Fibroblast of villous mesenchyme (primary cell): ENCODE measurements at regions not wholly inside any gene's neighbourhood (a gene's known extent, or its start where the extent isn't known, plus 50 kb on each side); places are given as distances from the start of the nearest gene placed in this dataset.
"Not testable (repeated sequence)": the region's sequence is repeated elsewhere in the genome, so short reads cannot be mapped to it uniquely, and the experiment has no call there.

Source experiments
- DNase-seq: peaks from one replicate; pipeline ENCODE4 v3.0.0-alpha.2; 2010; ENCODE audit warnings: low read depth
- H3K4me3 ChIP-seq: 2 replicates; pipeline ENCODE4 v1.5.1; 2011; ENCODE audit warnings: low read depth, mild to moderate bottlenecking, low read length
- TF ChIP-seq, protein P1 (sequence below): IDR thresholded peaks from 2 replicates; pipeline ENCODE4 v1.5.1; 2012; ENCODE audit warnings: low read depth, mild to moderate bottlenecking, low read length; ENCODE audit not compliant: insufficient read depth

DNA sequence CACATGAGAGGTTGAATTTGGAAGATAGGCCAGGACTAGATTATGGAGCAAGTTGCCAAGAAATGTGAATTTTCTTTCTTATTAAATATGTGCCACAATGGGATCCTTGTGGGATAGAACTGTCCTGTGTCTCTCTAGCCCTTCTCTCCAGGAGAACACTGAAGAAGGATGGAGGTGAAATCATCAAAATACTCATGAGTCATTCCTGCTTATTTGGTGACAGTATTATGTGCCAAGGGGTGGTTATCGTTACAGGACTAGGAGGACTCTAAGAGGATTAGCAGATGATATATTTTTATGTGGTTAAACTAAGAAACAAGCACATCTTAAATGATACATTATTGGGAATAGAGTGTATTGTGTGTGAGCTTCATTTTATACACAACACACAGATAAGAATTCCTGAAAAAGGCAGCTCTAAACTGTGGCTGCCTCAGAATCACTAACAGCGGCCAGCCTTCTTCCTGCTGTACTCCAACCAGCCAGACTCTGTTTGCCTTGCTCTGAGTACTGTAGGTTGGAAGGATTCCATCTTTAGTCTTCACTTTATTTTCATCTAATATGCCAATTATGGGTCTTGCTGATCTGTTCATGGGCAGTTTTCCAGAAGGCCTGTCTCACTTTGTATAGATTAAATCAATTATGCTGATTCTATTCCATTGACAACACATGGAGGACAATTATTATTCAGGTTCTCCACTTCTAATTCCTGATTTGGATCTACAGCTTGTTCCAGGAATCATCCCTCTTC is 325.8 kb downstream of the ABCC12 start:
- H3K4me3 ChIP-seq, result no peak overlapping the region

DNA sequence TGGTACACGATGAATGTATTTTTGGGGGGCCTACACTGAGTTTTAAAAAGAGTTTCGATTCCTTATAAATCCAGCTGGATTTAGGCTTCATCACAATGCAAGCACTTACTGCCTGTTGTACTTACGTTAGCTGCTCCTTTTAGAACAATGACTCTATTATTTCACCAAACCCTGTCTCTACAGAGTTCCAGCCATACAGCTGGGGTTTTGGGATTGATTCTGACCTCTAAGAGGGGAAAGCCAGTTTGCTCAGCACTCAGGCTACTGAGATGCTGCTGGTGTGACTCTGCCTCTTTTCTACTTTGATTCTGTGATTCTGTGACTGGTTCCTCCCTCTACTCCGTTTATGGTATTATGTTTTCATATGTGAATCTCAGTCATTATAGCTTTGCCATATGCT is 329.7 kb downstream of the ABCC12 start:
- no peak overlapping the region for H3K4me3 ChIP-seq
- TF ChIP-seq, protein P1, sequence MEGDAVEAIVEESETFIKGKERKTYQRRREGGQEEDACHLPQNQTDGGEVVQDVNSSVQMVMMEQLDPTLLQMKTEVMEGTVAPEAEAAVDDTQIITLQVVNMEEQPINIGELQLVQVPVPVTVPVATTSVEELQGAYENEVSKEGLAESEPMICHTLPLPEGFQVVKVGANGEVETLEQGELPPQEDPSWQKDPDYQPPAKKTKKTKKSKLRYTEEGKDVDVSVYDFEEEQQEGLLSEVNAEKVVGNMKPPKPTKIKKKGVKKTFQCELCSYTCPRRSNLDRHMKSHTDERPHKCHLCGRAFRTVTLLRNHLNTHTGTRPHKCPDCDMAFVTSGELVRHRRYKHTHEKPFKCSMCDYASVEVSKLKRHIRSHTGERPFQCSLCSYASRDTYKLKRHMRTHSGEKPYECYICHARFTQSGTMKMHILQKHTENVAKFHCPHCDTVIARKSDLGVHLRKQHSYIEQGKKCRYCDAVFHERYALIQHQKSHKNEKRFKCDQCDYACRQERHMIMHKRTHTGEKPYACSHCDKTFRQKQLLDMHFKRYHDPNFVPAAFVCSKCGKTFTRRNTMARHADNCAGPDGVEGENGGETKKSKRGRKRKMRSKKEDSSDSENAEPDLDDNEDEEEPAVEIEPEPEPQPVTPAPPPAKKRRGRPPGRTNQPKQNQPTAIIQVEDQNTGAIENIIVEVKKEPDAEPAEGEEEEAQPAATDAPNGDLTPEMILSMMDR, result no peak
- no peak for DNase-seq

More for the DNA sequence above, 325.8 kb downstream of the ABCC12 start:
- TF ChIP-seq, protein P1, result no peak
- DNase-seq, result no peak

DNA sequence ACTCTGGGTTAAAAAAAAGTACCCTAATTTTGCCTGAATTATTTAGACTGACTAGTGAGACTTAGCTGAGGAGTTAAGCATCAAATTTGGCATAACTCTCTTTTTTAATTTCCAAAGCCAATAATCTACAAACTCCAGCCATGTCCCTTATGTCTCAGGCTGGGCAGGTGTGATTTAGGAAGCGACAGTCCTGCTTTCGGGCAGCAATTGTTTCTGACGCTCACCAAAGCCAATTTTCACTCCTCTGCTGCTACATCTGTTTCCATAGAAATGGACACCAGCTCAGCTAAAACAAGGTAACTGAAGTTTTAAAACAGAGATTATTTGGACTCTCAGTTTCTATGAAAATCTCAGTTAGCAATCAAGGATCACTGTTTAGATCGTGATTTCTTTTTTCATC is 338.7 kb downstream of the ABCC12 start:
- DNase-seq, result no peak
- H3K4me3 ChIP-seq, result no peak overlapping the region
- TF ChIP-seq, protein P1, result no peak

DNA sequence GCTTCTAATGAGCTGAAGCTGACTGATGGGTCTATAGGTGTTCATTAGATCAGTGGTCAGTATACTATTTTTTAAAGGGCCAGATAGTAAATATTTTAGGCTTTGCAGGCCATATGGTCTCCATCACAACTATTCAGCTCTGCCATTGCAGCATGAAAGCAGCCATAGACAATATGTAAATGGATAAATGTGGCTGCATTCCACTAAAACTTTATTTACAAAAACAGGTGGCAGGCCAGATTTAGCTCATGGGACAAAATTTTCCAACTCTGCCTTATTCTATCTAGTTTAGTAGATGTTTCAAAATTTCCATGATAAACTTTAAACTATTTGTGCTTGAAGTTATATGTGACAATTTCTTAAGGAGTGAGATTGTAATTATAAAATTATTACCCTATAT is 339.3 kb downstream of the ABCC12 start:
- H3K4me3 ChIP-seq, result no peak overlapping the region
- no peak for DNase-seq
- TF ChIP-seq, protein P1, result no peak

DNA sequence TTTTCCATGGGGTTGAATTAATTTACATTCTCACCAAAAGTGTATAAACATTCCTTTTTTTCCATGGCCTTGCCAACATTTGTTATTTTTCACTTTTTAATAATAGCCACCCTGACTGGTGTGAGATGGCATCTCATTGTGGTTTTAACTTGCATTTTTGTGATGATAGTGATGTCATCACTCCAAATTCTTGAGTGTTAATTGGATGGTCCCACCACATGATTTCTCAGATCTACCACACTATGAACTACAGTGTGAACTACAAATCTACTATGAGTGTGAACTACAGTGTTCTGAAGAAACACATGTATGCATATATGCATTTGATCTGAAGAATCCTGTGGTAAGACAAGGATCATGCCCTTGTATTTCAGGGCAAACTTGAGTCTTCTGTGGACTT is 340.1 kb downstream of the ABCC12 start:
- DNase-seq, result peak; percentile 7
- TF ChIP-seq, protein P1, result no peak
- H3K4me3 ChIP-seq, result no peak overlapping the region

DNA sequence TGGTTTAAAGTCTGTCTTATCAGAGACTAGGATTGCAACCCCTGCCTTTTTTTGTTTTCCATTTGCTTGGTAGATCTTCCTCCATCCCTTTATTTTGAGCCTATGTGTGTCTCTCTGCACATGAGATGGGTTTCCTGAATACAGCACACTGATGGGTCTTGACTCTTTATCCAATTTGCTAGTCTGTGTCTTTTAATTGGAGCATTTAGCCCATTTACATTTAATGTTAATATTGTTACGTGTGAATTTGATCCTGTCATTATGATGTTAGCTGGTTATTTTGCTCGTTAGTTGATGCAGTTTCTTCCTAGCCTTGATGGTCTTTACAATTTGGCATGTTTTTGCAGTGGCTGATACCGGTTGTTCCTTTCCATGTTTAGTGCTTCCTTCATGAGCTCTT is 344.0 kb downstream of the ABCC12 start:
- DNase-seq, H3K4me3 ChIP-seq: not testable (repeated sequence)

DNA sequence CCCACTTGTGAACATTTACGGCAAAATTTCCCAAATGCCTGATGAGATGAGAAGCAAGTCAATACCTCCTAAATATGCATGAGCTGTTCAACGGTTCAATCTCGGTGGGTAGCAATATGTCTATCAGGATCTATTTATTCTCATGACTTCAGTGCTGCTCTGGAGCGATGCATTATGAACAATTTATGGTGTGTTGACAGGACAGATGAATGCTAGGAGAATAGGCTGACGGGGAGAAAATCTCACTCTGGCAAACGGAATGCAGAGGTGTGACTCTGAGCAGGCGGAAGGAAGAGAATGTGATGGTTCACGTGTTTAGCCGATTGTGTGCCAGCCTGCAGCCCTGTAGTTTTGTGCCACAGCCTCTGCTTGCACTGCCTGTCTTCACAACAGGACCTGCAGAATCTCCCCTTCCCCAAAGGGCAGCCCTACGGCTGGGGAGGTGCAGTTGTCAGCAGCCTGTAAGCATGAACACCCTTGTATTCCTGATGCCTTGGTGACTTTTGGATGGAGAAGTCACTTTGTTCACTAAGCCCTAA is 345.2 kb downstream of the PHKB start:
- TF ChIP-seq, protein P1, result no peak
- no peak overlapping the region for H3K4me3 ChIP-seq
- DNase-seq, result no peak
